Liver (tissue), 8 donors: ENCODE measurements at regions not wholly inside any gene's neighbourhood (a gene's known extent, or its start where the extent isn't known, plus 50 kb on each side); places are given as distances from the start of the nearest gene placed in this dataset.

Source experiments
- DNase-seq: peaks from one replicate; pipeline ENCODE4 v3.0.0-alpha.2; 2017; ENCODE audit warnings: low spot score
- H3K27ac ChIP-seq, 2 donors: one replicate each; pipeline ENCODE4 v1.7.0; 2013; ENCODE audit warnings: inconsistent platforms in 2 of 2, low read length in 2 of 2, control low read depth in 1 of 2, low read depth in 1 of 2, mild to moderate bottlenecking in 1 of 2
- H3K27me3 ChIP-seq, 4 donors: one replicate each; pipeline versions ENCODE4 v1.6.1 to v1.7.0; 2013; ENCODE audit warnings: low read length in 3 of 4, inconsistent platforms in 1 of 4, mild to moderate bottlenecking in 1 of 4, moderate library complexity in 1 of 4; ENCODE audit not compliant: control insufficient read depth in 4 of 4, insufficient read depth in 4 of 4
- H3K36me3 ChIP-seq, 4 donors: one replicate each; pipeline versions ENCODE4 v1.6.1 to v1.7.0; 2013; ENCODE audit warnings: low read length in 3 of 4, mild to moderate bottlenecking in 3 of 4, low read depth in 1 of 4, moderate library complexity in 1 of 4; ENCODE audit not compliant: control insufficient read depth in 4 of 4, insufficient read depth in 3 of 4
- H3K4me1 ChIP-seq, 4 donors: one replicate each; pipeline versions ENCODE4 v1.6.1 to v1.7.0; 2013; ENCODE audit warnings: low read length in 3 of 4, mild to moderate bottlenecking in 3 of 4, moderate library complexity in 1 of 4; ENCODE audit not compliant: control insufficient read depth in 4 of 4, insufficient read depth in 4 of 4
- H3K4me3 ChIP-seq, 3 donors: one replicate each; pipeline versions ENCODE4 v1.6.1 to v1.7.0; 2013; ENCODE audit warnings: low read length in 3 of 3, control low read depth in 1 of 3, low read depth in 1 of 3, mild to moderate bottlenecking in 1 of 3
- H3K9ac ChIP-seq, 2 donors: one replicate each; pipeline ENCODE4 v1.7.0; 2013; ENCODE audit warnings: low read length in 2 of 2, mild to moderate bottlenecking in 2 of 2, moderate library complexity in 2 of 2, control low read depth in 1 of 2, low read depth in 1 of 2
- H3K9me3 ChIP-seq, 4 donors: one replicate each; pipeline versions ENCODE4 v1.6.1 to v1.7.0; 2013; ENCODE audit warnings: low read length in 3 of 4; ENCODE audit not compliant: control insufficient read depth in 4 of 4
- EGR1 ChIP-seq, 2 donors: IDR thresholded peaks; 2 replicates each; pipeline ENCODE4 v1.6.1; 2016 to 2018; ENCODE audit warnings: antibody characterized with exemption in 2 of 2, low read depth in 2 of 2
- FOXA1 ChIP-seq: IDR thresholded peaks from 2 replicates; pipeline ENCODE4 v1.6.1; 2016; ENCODE audit warnings: antibody characterized with exemption
- FOXA2 ChIP-seq: IDR thresholded peaks from 2 replicates; pipeline ENCODE4 v1.6.1; 2016; ENCODE audit warnings: antibody characterized with exemption
- GABPA ChIP-seq, 2 donors: IDR thresholded peaks in 1 of 2; conservative IDR thresholded peaks in 1 of 2; 2 replicates each; pipeline ENCODE4 v1.6.1; 2016; ENCODE audit warnings: antibody characterized with exemption in 2 of 2, mild to moderate bottlenecking in 1 of 2, moderate library complexity in 1 of 2
- HNF4A ChIP-seq, 2 donors: conservative IDR thresholded peaks; 2 replicates each; pipeline ENCODE4 v1.6.1; 2016; ENCODE audit warnings: antibody characterized with exemption in 2 of 2, mild to moderate bottlenecking in 2 of 2
- HNF4G ChIP-seq: IDR thresholded peaks from 2 replicates; pipeline ENCODE4 v1.6.1; 2016; ENCODE audit warnings: antibody characterized with exemption
- JUND ChIP-seq, 2 donors: IDR thresholded peaks; 2 replicates each; pipeline ENCODE4 v1.6.1; 2016; ENCODE audit warnings: antibody characterized with exemption in 2 of 2
- NR2F2 ChIP-seq: IDR thresholded peaks from 2 replicates; pipeline ENCODE4 v1.6.1; 2016; ENCODE audit warnings: antibody characterized with exemption
- RAD21 ChIP-seq, 2 donors: IDR thresholded peaks; 2 replicates each; pipeline ENCODE4 v1.6.1; 2016; ENCODE audit warnings: antibody characterized with exemption in 2 of 2, mild to moderate bottlenecking in 2 of 2
- RXRA ChIP-seq, 2 donors: IDR thresholded peaks; 2 replicates each; pipeline ENCODE4 v1.6.1; 2017 to 2018; ENCODE audit warnings: antibody characterized with exemption in 2 of 2, mild to moderate bottlenecking in 1 of 2
- SP1 ChIP-seq: IDR thresholded peaks from 2 replicates; pipeline ENCODE4 v1.6.1; 2018; ENCODE audit warnings: antibody characterized with exemption, mild to moderate bottlenecking
- TAF1 ChIP-seq: conservative IDR thresholded peaks from 2 replicates; pipeline ENCODE4 v1.6.1; 2016; ENCODE audit warnings: antibody characterized with exemption, mild to moderate bottlenecking
- YY1 ChIP-seq: IDR thresholded peaks from 2 replicates; pipeline ENCODE4 v1.6.1; 2016; ENCODE audit warnings: antibody characterized with exemption, mild to moderate bottlenecking
- WGBS: extraction: QIAGEN DNeasy Blood & Tissue Kit; methylation state at CpG from one replicate; pipeline ENCODE4 v1.1.7; 2013; 5-methylcytosine and 5-hydroxymethylcytosine counted together
- TF ChIP-seq, protein P1 (sequence below): IDR thresholded peaks from 2 replicates; pipeline ENCODE4 v1.6.1; 2016; ENCODE audit warnings: antibody characterized with exemption
- TF ChIP-seq, protein P2 (sequence below): IDR thresholded peaks from 2 replicates; pipeline ENCODE4 v1.6.1; 2016; ENCODE audit warnings: antibody characterized with exemption
- TF ChIP-seq, protein P3 (sequence below): fragments of 150-350 bp; IDR thresholded peaks from 2 replicates; pipeline ENCODE4 v1.5.1; 2017; ENCODE audit warnings: improper control_type of control experiment, low read depth, low read length; ENCODE audit not compliant: missing input control
- TF ChIP-seq, protein P4 (sequence below): IDR thresholded peaks from 2 replicates; pipeline ENCODE4 v1.6.1; 2016; ENCODE audit warnings: antibody characterized with exemption, mild to moderate bottlenecking
- donor health status: healthy.
- donor health status: healthy.
- donor health status: healthy.
- donor health status: healthy.
- donor health status: healthy.

DNA sequence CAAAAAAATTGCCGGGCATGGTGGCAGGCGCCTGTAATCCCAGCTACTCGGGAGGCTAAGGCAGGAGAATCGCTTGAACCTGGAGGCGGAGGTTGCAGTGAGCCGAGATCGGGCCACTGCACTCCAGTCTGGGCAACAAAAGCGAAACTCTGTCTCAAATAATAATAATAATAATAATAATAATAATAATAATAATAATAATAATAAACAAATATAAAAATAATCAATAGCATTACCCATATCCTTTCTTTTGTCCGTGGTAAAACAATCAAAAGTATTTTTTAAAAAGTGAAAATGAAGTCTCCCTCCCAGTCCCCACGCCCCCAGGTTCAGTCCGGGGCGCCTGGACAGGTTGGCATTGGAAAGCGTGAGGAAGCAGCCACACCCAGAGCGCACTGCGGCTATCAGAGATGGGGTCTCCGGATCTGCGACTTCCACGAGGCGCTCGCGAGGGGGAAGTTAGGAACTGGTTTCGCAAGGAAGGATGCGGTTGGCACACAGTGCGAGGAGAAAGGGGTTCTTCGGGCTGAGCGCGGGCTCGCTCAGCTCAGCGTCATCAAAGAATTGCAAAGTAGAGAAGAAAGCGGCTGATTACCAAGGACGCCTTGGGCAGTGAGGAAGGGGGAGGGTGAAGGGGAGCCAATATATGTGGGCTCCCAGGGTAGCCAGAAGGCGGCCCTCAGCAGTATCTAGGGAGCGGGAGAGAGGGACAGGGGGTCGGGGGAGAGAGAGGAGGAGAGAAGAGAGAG lies 69.5 kb upstream of the EPHB3 start (continued):
- TF ChIP-seq, protein P1, sequence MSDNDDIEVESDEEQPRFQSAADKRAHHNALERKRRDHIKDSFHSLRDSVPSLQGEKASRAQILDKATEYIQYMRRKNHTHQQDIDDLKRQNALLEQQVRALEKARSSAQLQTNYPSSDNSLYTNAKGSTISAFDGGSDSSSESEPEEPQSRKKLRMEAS = no peak
- no peak for TF ChIP-seq RXRA (IDR thresholded peaks at IDR 0.05)
- TF ChIP-seq YY1 = no peak
- no peak for TF ChIP-seq TAF1
- no peak for TF ChIP-seq RAD21 (IDR thresholded peaks at IDR 0.05)

DNA sequence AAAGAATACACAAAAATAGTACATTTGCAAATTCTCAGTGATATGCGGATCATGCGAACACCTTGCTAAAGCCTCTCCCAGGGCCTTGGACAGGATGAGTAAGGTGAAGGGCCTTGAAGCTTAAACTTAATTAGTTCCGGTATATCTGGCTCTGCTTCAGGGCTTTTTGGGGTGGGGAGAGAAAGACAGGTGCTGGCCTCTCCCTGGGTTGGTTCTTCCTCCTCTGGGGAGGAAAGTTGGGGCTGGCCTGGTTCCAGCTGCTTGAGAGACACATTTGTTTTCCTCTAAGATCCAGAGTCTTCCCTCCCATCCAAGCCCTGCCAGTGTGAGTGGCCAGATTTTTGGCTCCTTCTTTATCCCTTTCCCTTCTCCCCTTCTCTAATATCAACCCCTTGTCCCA lies 64.7 kb upstream of the EPHB3 start:
- 95% methylated on average over 3 of the region's 3 CpGs for WGBS
- Histone ChIP-seq H3K9me3 (no peaks in the 10 kb centered on the region), H3K27me3 (peaks cover 0 to 2% (median 1%) of the 10 kb centered on the region in 4 donors), H3K27ac (no peak overlapping the region), H3K4me3 (no peak overlapping the region), H3K36me3 (no peaks in the 10 kb centered on the region), H3K9ac (no peak overlapping the region), H3K4me1 (peaks cover 0 to 4% (median 1%) of the 10 kb centered on the region in 4 donors)
- TF ChIP-seq GABPA (IDR thresholded peaks at IDR 0.05 in 1 of 2, conservative IDR thresholded peaks at IDR 0.05 in 1 of 2) = no peak
- TF ChIP-seq, protein P2, sequence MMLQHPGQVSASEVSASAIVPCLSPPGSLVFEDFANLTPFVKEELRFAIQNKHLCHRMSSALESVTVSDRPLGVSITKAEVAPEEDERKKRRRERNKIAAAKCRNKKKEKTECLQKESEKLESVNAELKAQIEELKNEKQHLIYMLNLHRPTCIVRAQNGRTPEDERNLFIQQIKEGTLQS = no peak
- no peak for TF ChIP-seq EGR1 (IDR thresholded peaks at IDR 0.05; ENCODE audit: low read depth in 2 of 2)
- TF ChIP-seq FOXA2 = no peak
- TF ChIP-seq, protein P3, sequence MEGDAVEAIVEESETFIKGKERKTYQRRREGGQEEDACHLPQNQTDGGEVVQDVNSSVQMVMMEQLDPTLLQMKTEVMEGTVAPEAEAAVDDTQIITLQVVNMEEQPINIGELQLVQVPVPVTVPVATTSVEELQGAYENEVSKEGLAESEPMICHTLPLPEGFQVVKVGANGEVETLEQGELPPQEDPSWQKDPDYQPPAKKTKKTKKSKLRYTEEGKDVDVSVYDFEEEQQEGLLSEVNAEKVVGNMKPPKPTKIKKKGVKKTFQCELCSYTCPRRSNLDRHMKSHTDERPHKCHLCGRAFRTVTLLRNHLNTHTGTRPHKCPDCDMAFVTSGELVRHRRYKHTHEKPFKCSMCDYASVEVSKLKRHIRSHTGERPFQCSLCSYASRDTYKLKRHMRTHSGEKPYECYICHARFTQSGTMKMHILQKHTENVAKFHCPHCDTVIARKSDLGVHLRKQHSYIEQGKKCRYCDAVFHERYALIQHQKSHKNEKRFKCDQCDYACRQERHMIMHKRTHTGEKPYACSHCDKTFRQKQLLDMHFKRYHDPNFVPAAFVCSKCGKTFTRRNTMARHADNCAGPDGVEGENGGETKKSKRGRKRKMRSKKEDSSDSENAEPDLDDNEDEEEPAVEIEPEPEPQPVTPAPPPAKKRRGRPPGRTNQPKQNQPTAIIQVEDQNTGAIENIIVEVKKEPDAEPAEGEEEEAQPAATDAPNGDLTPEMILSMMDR = no peak
- no peak for TF ChIP-seq SP1
- no peak for TF ChIP-seq FOXA1
- no peak for TF ChIP-seq TAF1
- no peak for TF ChIP-seq YY1
- no peak for TF ChIP-seq JUND (IDR thresholded peaks at IDR 0.05)
- TF ChIP-seq NR2F2 = no peak
- TF ChIP-seq RXRA (IDR thresholded peaks at IDR 0.05) = no peak
- TF ChIP-seq, protein P1 = no peak
- no peak for TF ChIP-seq HNF4A (conservative IDR thresholded peaks at IDR 0.05)
- no peak for DNase-seq

DNA sequence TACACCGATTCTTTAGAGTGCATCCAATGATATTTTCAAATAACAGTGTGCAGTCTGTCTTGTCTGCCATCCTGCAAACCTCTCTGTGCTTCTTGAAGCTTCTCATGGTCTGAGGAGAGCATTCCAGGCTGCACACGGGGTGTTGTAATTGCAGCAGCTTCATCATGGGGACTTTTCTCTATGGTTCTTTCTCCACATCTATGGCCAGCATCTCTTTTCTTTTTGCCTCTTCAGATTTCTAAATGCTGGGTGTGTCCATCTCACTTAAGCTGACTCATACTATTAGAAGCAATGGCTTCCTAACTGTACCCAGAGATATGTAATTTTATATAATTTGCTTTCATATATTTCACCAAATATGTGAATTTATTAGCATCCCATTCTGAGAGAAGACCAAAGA lies 63.8 kb upstream of the EPHB3 start:
- Histone ChIP-seq H3K27ac (no peak overlapping the region), H3K27me3 (peaks cover 0 to 2% (median 0%) of the 10 kb centered on the region in 4 donors), H3K4me3 (no peak overlapping the region), H3K4me1 (no peaks in the 10 kb centered on the region), H3K9ac (no peak overlapping the region), H3K9me3 (peaks cover 0 to 5% (median 0%) of the 10 kb centered on the region in 4 donors), H3K36me3 (no peaks in the 10 kb centered on the region)
- DNase-seq = no peak
- WGBS = 68% methylated on average over 2 of the region's 2 CpGs
- TF ChIP-seq FOXA2 (no peak), HNF4A (conservative IDR thresholded peaks at IDR 0.05) (no peak), RXRA (IDR thresholded peaks at IDR 0.05) (no peak), YY1 (no peak), TAF1 (no peak), SP1 (no peak), GABPA (IDR thresholded peaks at IDR 0.05 in 1 of 2, conservative IDR thresholded peaks at IDR 0.05 in 1 of 2) (no peak), FOXA1 (no peak), EGR1 (IDR thresholded peaks at IDR 0.05; ENCODE audit: low read depth in 2 of 2) (no peak), RAD21 (IDR thresholded peaks at IDR 0.05) (no peak), NR2F2 (no peak), HNF4G (no peak), JUND (IDR thresholded peaks at IDR 0.05) (no peak)
- TF ChIP-seq, protein P1 = no peak
- TF ChIP-seq, protein P3 = no peak
- TF ChIP-seq, protein P2 = no peak
- TF ChIP-seq, protein P4, sequence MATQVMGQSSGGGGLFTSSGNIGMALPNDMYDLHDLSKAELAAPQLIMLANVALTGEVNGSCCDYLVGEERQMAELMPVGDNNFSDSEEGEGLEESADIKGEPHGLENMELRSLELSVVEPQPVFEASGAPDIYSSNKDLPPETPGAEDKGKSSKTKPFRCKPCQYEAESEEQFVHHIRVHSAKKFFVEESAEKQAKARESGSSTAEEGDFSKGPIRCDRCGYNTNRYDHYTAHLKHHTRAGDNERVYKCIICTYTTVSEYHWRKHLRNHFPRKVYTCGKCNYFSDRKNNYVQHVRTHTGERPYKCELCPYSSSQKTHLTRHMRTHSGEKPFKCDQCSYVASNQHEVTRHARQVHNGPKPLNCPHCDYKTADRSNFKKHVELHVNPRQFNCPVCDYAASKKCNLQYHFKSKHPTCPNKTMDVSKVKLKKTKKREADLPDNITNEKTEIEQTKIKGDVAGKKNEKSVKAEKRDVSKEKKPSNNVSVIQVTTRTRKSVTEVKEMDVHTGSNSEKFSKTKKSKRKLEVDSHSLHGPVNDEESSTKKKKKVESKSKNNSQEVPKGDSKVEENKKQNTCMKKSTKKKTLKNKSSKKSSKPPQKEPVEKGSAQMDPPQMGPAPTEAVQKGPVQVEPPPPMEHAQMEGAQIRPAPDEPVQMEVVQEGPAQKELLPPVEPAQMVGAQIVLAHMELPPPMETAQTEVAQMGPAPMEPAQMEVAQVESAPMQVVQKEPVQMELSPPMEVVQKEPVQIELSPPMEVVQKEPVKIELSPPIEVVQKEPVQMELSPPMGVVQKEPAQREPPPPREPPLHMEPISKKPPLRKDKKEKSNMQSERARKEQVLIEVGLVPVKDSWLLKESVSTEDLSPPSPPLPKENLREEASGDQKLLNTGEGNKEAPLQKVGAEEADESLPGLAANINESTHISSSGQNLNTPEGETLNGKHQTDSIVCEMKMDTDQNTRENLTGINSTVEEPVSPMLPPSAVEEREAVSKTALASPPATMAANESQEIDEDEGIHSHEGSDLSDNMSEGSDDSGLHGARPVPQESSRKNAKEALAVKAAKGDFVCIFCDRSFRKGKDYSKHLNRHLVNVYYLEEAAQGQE = no peak
